GM12891 (cell line): ENCODE measurements at regions not wholly inside any gene's neighbourhood (a gene's known extent, or its start where the extent isn't known, plus 50 kb on each side); places are given as distances from the start of the nearest gene placed in this dataset.

Experiments
- DNase-seq: peaks from one replicate; pipeline ENCODE4 v3.0.0; 2011; ENCODE audit warnings: low spot score; ENCODE audit not compliant: insufficient read length
- FAIRE-seq: peaks from 2 replicates; lab custom pipeline; 2011; peaks lifted over from hg19 to GRCh38; lab: Jason Lieb, UNC
- PAX5 ChIP-seq: IDR thresholded peaks from 2 replicates; pipeline ENCODE4 v1.6.1; 2011; ENCODE audit warnings: low read length, moderate library complexity, mild to moderate bottlenecking; ENCODE audit not compliant: insufficient read depth, severe bottlenecking
- POLR2A ChIP-seq: IDR thresholded peaks from 2 replicates; pipeline ENCODE4 v1.6.1; 2011; ENCODE audit warnings: low read depth, low read length, control low read depth
- POLR2AphosphoS5 ChIP-seq: IDR thresholded peaks from 2 replicates; pipeline ENCODE4 v1.6.1; 2011; ENCODE audit warnings: low read depth, low read length, control low read depth
- POU2F2 ChIP-seq: IDR thresholded peaks from 2 replicates; pipeline ENCODE4 v1.6.1; 2011; ENCODE audit warnings: low read depth, mild to moderate bottlenecking, control low read depth, low read length, moderate library complexity
- SPI1 ChIP-seq: IDR thresholded peaks from 2 replicates; pipeline ENCODE4 v1.6.1; 2011; ENCODE audit warnings: low read depth, low read length, control low read depth
- TAF1 ChIP-seq: IDR thresholded peaks from 2 replicates; pipeline ENCODE4 v1.6.1; 2011; ENCODE audit warnings: low read depth, low read length, control low read depth

GRCh38 chr2:58432491-58433170, 191.5 kb upstream of the FANCL start:
- TF ChIP-seq POU2F2 (no peak), POLR2AphosphoS5 (no peak), PAX5 (no peak), SPI1 (no peak), POLR2A (no peak), TAF1 (no peak)
- DNase-seq, result no peak
- FAIRE-seq, result no peak

- TF ChIP-seq POLR2A, result no peak
- TF ChIP-seq PAX5, result no peak
- no peak for TF ChIP-seq POU2F2
- no peak for TF ChIP-seq TAF1
- TF ChIP-seq SPI1, result no peak
- no peak for TF ChIP-seq POLR2AphosphoS5
- FAIRE-seq (no peak), DNase-seq (no peak)
Measured at GRCh38 chr2:58429014-58429875, 188.1 kb upstream of the FANCL start.

- FAIRE-seq, result no peak
- TF ChIP-seq POLR2AphosphoS5 (no peak), SPI1 (no peak), POLR2A (no peak), PAX5 (no peak), TAF1 (no peak), POU2F2 (no peak)
- peak; percentile 31 for DNase-seq
Measured at GRCh38 chr2:58428096-58429013, 187.2 kb upstream of the FANCL start.

- DNase-seq (no peak), FAIRE-seq (no peak)
- TF ChIP-seq POLR2A (no peak), SPI1 (no peak), POU2F2 (no peak), TAF1 (no peak), POLR2AphosphoS5 (no peak), PAX5 (no peak)
Measured at GRCh38 chr2:58427572-58428095, 186.5 kb upstream of the FANCL start.

- no peak for TF ChIP-seq PAX5
- no peak for TF ChIP-seq POLR2AphosphoS5
- no peak for TF ChIP-seq POU2F2
- no peak for TF ChIP-seq POLR2A
- TF ChIP-seq SPI1, result no peak
- TF ChIP-seq TAF1, result no peak
- FAIRE-seq, result no peak
- no peak for DNase-seq
Measured at GRCh38 chr2:58425368-58425767, 184.2 kb upstream of the FANCL start.

- DNase-seq, result no peak
- no peak for FAIRE-seq
- TF ChIP-seq TAF1 (no peak), POLR2AphosphoS5 (no peak), POU2F2 (no peak), PAX5 (no peak), POLR2A (no peak), SPI1 (no peak)
Measured at GRCh38 chr2:58419983-58420382, 178.9 kb upstream of the FANCL start.

- TF ChIP-seq POLR2AphosphoS5, result no peak
- TF ChIP-seq SPI1, result no peak
- TF ChIP-seq POU2F2, result no peak
- no peak for TF ChIP-seq POLR2A
- no peak for TF ChIP-seq TAF1
- TF ChIP-seq PAX5, result no peak
- no peak for FAIRE-seq
- DNase-seq, result no peak
Measured at GRCh38 chr2:58416696-58417095, 175.6 kb upstream of the FANCL start.

- DNase-seq (no peak), FAIRE-seq (no peak)
- TF ChIP-seq POLR2AphosphoS5, result no peak
- TF ChIP-seq POLR2A, result no peak
- no peak for TF ChIP-seq PAX5
- TF ChIP-seq POU2F2, result no peak
- no peak for TF ChIP-seq TAF1
- TF ChIP-seq SPI1, result no peak
Measured at GRCh38 chr2:58414506-58414905, 173.4 kb upstream of the FANCL start.
